ENCODE measurements at regions not wholly inside any gene's neighbourhood (a gene's known extent, or its start where the extent isn't known, plus 50 kb on each side); places are given as distances from the start of the nearest gene placed in this dataset.

DNA sequence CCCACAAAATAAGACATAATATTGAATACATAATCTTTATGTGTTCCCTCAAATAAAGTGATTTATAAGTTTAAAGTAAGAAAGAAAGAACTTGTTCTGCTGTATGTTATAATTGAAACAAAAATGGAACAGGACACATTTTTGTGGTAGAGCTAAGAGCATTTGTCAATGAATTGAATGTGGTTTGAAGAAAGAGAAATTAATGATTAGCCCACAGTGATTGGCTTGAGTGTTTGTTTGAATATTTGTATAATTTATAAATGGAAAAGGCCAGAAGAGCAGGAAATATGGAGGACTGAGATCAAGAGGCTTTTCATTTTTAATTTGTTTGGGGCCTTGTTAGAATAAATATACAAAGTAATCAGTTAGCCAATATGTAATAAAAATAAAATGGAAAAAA, 395.1 kb upstream of the CDH19 start:
- TF ChIP-seq EZH2phosphoT487 (IDR thresholded peaks at IDR 0.05; ENCODE audit: low read depth, severe bottlenecking, unreplicated experiment): no peak
- no peak for TF ChIP-seq EZH2 (IDR thresholded peaks at IDR 0.05; ENCODE audit: borderline replicate concordance)

Measured in hepatocyte (in vitro differentiated cells).